ENCODE measurements at regions not wholly inside any gene's neighbourhood (a gene's known extent, or its start where the extent isn't known, plus 50 kb on each side); places are given as distances from the start of the nearest gene placed in this dataset.

DNA sequence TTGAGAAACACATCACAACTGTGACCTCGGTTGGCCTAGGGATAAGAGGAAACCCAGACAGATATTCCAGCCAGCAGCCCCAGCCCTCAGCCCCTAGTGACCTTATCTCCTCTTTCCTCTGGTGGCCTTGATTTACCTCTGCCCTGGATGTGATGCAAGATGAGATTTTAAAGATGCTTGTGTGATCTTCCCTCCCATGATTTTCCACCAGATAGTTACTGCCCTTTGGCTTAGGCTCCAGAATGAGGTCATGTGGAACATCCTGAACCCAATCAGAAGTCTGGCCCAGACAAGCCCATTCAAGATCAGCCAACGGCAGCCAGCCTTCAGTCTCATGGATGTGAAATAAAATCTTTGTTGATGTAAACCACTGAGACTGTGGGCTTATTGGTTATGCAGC, 104.0 kb downstream of the BANF2 start:
- Histone ChIP-seq H2AFZ (replicated peaks; ENCODE audit: low read length, poor library complexity) (no peak overlapping the region), H3K18ac (ENCODE audit: low read depth, low read length) (no peak overlapping the region), H3K79me1 (ENCODE audit: low read depth in 1 of 2, low read length in 2 of 2) (no peaks in the 10 kb centered on the region), H3K36me3 (ENCODE audit: control insufficient read depth, insufficient read depth, low read length) (no peaks in the 10 kb centered on the region), H2AK9ac (replicated peaks; ENCODE audit: low read depth, low read length, poor library complexity) (no peak overlapping the region), H3K9ac (ENCODE audit: low read depth, low read length) (no peak overlapping the region), H3K27me3 (ENCODE audit: control insufficient read depth, insufficient read depth, low read length) (peaks cover 2% of the 10 kb centered on the region; the same call in 1 of the 2 replicates), H3K56ac (ENCODE audit: extremely low read depth, insufficient read depth, low read length) (no peak overlapping the region), H3K4me3 (ENCODE audit: insufficient read depth, low read depth, low read length) (no peak overlapping the region), H2BK20ac (ENCODE audit: low read depth, low read length) (no peak overlapping the region), H4K8ac (ENCODE audit: low read depth in 2 of 2, low read length in 2 of 2) (no peak overlapping the region), H2BK120ac (ENCODE audit: low read depth, low read length) (no peak overlapping the region), H3K4me1 (ENCODE audit: control insufficient read depth, insufficient read depth, low read length) (peaks cover 23% of the 10 kb centered on the region), H3K9me3 (ENCODE audit: control insufficient read depth, insufficient read depth, low read length) (peaks cover 3% of the 10 kb centered on the region; the same call in 1 of the 2 replicates), H4K5ac (ENCODE audit: low read depth, low read length) (no peak overlapping the region), H4K20me1 (ENCODE audit: insufficient read depth, low read length) (no peaks in the 10 kb centered on the region), H3K23ac (ENCODE audit: low read depth, low read length) (no peak overlapping the region), H3K27ac (ENCODE audit: insufficient read depth, low read length) (no peak overlapping the region), H3K9me1 (ENCODE audit: insufficient read depth, low read length) (no peaks in the 10 kb centered on the region), H3K4ac (ENCODE audit: low read depth, low read length) (no peak overlapping the region), H3K4me2 (ENCODE audit: low read depth, low read length) (no peak overlapping the region), H2AK5ac (ENCODE audit: low read depth, low read length) (no peak overlapping the region), H2BK5ac (ENCODE audit: low read depth, low read length, poor library complexity, severe bottlenecking) (no peak overlapping the region), H4K91ac (ENCODE audit: insufficient read depth, low read depth, low read length) (no peak overlapping the region), H3K14ac (replicated peaks; ENCODE audit: low read depth, low read length) (no peak overlapping the region), H2BK15ac (ENCODE audit: low read depth, low read length) (no peak overlapping the region)
- no TSS peak for BruUV-seq (replicated peaks)
- ChIA-PET POLR2A (ENCODE audit: unreplicated experiment) (no interaction called here), CTCF (no interaction called here)
- intact Hi-C loops (cut with micrococcal nuclease) (no loop called here), in situ Hi-C loops (cut with MboI; ENCODE audit: low sequenced_read_pairs) (no loop called here), dilution Hi-C loops (cut with HindIII; ENCODE audit: low sequenced_read_pairs, unreplicated experiment) (no loop called here)
- no peak for DNase-seq
- WGBS, 2 experiments (ENCODE audit: extremely low coverage in 2 of 2, insufficient read length in 1 of 2) = no CpG with 5 or more reads among the region's 2 CpGs
- TF ChIP-seq CHD1 (IDR thresholded peaks at IDR 0.05; ENCODE audit: low read depth, low read length) (no peak), RCOR1 (IDR thresholded peaks at IDR 0.05; ENCODE audit: insufficient replicate concordance, low read length) (no peak), POLR2A (IDR thresholded peaks at IDR 0.05; ENCODE audit: low read depth, low read length) (no peak), BHLHE40 (IDR thresholded peaks at IDR 0.05; ENCODE audit: low read depth, low read length) (no peak), FOS (IDR thresholded peaks at IDR 0.05; ENCODE audit: low read depth, low read length) (no peak), NFE2L2 (IDR thresholded peaks at IDR 0.05; ENCODE audit: low read depth, low read length) (no peak), MAZ (IDR thresholded peaks at IDR 0.05; ENCODE audit: borderline replicate concordance, low read depth, low read length) (no peak), RAD21 (IDR thresholded peaks at IDR 0.05; ENCODE audit: low read length) (no peak), RFX5 (IDR thresholded peaks at IDR 0.05; ENCODE audit: low read depth, low read length) (no peak), SMC3 (IDR thresholded peaks at IDR 0.05; ENCODE audit: low read depth, low read length) (no peak), CEBPB (IDR thresholded peaks at IDR 0.05; ENCODE audit: low read depth, low read length) (no peak), MXI1 (IDR thresholded peaks at IDR 0.05; ENCODE audit: borderline replicate concordance, low read depth, low read length) (no peak), MAFK (IDR thresholded peaks at IDR 0.05; ENCODE audit: low read depth, low read length) (no peak)
- TF ChIP-seq, protein P1, sequence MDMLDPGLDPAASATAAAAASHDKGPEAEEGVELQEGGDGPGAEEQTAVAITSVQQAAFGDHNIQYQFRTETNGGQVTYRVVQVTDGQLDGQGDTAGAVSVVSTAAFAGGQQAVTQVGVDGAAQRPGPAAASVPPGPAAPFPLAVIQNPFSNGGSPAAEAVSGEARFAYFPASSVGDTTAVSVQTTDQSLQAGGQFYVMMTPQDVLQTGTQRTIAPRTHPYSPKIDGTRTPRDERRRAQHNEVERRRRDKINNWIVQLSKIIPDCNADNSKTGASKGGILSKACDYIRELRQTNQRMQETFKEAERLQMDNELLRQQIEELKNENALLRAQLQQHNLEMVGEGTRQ (IDR thresholded peaks at IDR 0.05; ENCODE audit: low read depth, low read length) = no peak
- TF ChIP-seq, protein P2, sequence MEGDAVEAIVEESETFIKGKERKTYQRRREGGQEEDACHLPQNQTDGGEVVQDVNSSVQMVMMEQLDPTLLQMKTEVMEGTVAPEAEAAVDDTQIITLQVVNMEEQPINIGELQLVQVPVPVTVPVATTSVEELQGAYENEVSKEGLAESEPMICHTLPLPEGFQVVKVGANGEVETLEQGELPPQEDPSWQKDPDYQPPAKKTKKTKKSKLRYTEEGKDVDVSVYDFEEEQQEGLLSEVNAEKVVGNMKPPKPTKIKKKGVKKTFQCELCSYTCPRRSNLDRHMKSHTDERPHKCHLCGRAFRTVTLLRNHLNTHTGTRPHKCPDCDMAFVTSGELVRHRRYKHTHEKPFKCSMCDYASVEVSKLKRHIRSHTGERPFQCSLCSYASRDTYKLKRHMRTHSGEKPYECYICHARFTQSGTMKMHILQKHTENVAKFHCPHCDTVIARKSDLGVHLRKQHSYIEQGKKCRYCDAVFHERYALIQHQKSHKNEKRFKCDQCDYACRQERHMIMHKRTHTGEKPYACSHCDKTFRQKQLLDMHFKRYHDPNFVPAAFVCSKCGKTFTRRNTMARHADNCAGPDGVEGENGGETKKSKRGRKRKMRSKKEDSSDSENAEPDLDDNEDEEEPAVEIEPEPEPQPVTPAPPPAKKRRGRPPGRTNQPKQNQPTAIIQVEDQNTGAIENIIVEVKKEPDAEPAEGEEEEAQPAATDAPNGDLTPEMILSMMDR (conservative IDR thresholded peaks at IDR 0.05; ENCODE audit: low read depth, low read length) = no peak
- TF ChIP-seq, protein P3, sequence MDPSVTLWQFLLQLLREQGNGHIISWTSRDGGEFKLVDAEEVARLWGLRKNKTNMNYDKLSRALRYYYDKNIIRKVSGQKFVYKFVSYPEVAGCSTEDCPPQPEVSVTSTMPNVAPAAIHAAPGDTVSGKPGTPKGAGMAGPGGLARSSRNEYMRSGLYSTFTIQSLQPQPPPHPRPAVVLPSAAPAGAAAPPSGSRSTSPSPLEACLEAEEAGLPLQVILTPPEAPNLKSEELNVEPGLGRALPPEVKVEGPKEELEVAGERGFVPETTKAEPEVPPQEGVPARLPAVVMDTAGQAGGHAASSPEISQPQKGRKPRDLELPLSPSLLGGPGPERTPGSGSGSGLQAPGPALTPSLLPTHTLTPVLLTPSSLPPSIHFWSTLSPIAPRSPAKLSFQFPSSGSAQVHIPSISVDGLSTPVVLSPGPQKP (IDR thresholded peaks at IDR 0.05; ENCODE audit: borderline replicate concordance, low read depth, low read length) = no peak
- ATAC-seq (ENCODE audit: low read depth) = no peak

All from IMR-90 (cell line).